Natural killer cell (primary cell): ENCODE measurements at regions not wholly inside any gene's neighbourhood (a gene's known extent, or its start where the extent isn't known, plus 50 kb on each side); places are given as distances from the start of the nearest gene placed in this dataset.

Source experiments
- ATAC-seq, 3 donors: fragments of 150-1000 bp in 2 of 3; fragments of 200-7000 bp in 1 of 3; cut with Tn5 transposase; 1 replicate in 1 of 3; 2 replicates in 2 of 3; pipeline ENCODE4 v1.10.0; 2021; ENCODE audit warnings: mild to moderate bottlenecking in 2 of 3, moderate library complexity in 2 of 3
- DNase-seq, 2 donors: peaks; one replicate each; pipeline versions ENCODE4 v3.0.0 to v3.0.0-alpha.2; 2013 to 2021; ENCODE audit warnings: mixed read lengths in 1 of 2
- H3K27ac ChIP-seq: one replicate; pipeline ENCODE4 v1.5.1; 2013; ENCODE audit warnings: mild to moderate bottlenecking, low read length
- H3K27me3 ChIP-seq: one replicate; pipeline ENCODE4 v1.6.1; 2013; ENCODE audit warnings: low read length; ENCODE audit not compliant: control insufficient read depth, insufficient read depth
- H3K36me3 ChIP-seq: one replicate; pipeline ENCODE4 v1.6.1; 2013; ENCODE audit warnings: low read length; ENCODE audit not compliant: control insufficient read depth, insufficient read depth
- H3K4me1 ChIP-seq: one replicate; pipeline ENCODE4 v1.6.1; 2013; ENCODE audit warnings: low read length; ENCODE audit not compliant: control insufficient read depth, insufficient read depth
- H3K4me3 ChIP-seq: one replicate; pipeline ENCODE4 v1.5.1; 2013; ENCODE audit warnings: low read length
- H3K9me3 ChIP-seq: one replicate; pipeline ENCODE4 v1.6.1; 2013; ENCODE audit warnings: low read length; ENCODE audit not compliant: control insufficient read depth, insufficient read depth
- H3K27ac Mint-ChIP-seq, 2 donors: one replicate each; pipeline ENCODE4 v1.8.0; 2022; ENCODE audit warnings: mild to moderate bottlenecking in 2 of 2, mixed read lengths in 2 of 2, moderate library complexity in 1 of 2
- H3K27me3 Mint-ChIP-seq, 2 donors: one replicate each; pipeline ENCODE4 v1.8.0; 2022; ENCODE audit warnings: low read depth in 2 of 2, mixed read lengths in 2 of 2
- H3K36me3 Mint-ChIP-seq: one replicate; pipeline ENCODE4 v1.8.0; 2022; ENCODE audit warnings: mixed read lengths
- H3K4me1 Mint-ChIP-seq, 2 donors: one replicate each; pipeline ENCODE4 v1.8.0; 2022; ENCODE audit warnings: mixed read lengths in 2 of 2
- H3K4me3 Mint-ChIP-seq: one replicate; pipeline ENCODE4 v1.8.0; 2022; ENCODE audit warnings: mild to moderate bottlenecking, moderate library complexity, mixed read lengths
- H3K9me3 Mint-ChIP-seq, 2 donors: one replicate each; pipeline ENCODE4 v1.8.0; 2022; ENCODE audit warnings: mixed read lengths in 2 of 2
- WGBS: methylation state at CpG from one replicate; pipeline ENCODE4 v1.1.7; 2013; ENCODE audit warnings: missing lambda C conversion rate; ENCODE audit not compliant: insufficient coverage; 5-methylcytosine and 5-hydroxymethylcytosine counted together
- intact Hi-C: fragments of 100-400 bp; cut with micrococcal nuclease; formaldehyde crosslinking; loops from one replicate; pipeline ENCODE4 v1.14.2; 2022
- TF ChIP-seq, protein P1 (sequence below): fragments of 200-600 bp; IDR thresholded peaks from one replicate; pipeline ENCODE4 v1.8.0; 2022; ENCODE audit warnings: antibody characterized with exemption

GRCh38 chr4:129708784-129709183 is 612.8 kb downstream of the C4orf33 start:
- H3K9me3 Mint-ChIP-seq = peaks cover 5 to 8% of the 10 kb centered on the region in 2 donors
- H3K27me3 Mint-ChIP-seq = no peaks in the 10 kb centered on the region
- TF ChIP-seq, protein P1, sequence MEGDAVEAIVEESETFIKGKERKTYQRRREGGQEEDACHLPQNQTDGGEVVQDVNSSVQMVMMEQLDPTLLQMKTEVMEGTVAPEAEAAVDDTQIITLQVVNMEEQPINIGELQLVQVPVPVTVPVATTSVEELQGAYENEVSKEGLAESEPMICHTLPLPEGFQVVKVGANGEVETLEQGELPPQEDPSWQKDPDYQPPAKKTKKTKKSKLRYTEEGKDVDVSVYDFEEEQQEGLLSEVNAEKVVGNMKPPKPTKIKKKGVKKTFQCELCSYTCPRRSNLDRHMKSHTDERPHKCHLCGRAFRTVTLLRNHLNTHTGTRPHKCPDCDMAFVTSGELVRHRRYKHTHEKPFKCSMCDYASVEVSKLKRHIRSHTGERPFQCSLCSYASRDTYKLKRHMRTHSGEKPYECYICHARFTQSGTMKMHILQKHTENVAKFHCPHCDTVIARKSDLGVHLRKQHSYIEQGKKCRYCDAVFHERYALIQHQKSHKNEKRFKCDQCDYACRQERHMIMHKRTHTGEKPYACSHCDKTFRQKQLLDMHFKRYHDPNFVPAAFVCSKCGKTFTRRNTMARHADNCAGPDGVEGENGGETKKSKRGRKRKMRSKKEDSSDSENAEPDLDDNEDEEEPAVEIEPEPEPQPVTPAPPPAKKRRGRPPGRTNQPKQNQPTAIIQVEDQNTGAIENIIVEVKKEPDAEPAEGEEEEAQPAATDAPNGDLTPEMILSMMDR = no peak
- Histone ChIP-seq H3K36me3 (no peaks in the 10 kb centered on the region), H3K4me3 (no peak overlapping the region), H3K27me3 (no peaks in the 10 kb centered on the region), H3K27ac (no peak overlapping the region), H3K4me1 (no peaks in the 10 kb centered on the region), H3K9me3 (no peaks in the 10 kb centered on the region)
- no peaks in the 10 kb centered on the region for H3K4me1 Mint-ChIP-seq
- WGBS = 80% methylated on average over 3 of the region's 4 CpGs
- no peak overlapping the region for H3K27ac Mint-ChIP-seq
- intact Hi-C loops = no loop called here
- peaks cover 4% of the 10 kb centered on the region for H3K36me3 Mint-ChIP-seq
- DNase-seq = no peak
- ATAC-seq = no peak
- no peak overlapping the region for H3K4me3 Mint-ChIP-seq

- no peak overlapping the region for H3K27ac Mint-ChIP-seq
- 69% methylated on average over 1 of the region's 1 CpG for WGBS
These were observed 642.2 kb downstream of the C4orf33 start for GRCh38 chr4:129738175-129738574.

DNA sequence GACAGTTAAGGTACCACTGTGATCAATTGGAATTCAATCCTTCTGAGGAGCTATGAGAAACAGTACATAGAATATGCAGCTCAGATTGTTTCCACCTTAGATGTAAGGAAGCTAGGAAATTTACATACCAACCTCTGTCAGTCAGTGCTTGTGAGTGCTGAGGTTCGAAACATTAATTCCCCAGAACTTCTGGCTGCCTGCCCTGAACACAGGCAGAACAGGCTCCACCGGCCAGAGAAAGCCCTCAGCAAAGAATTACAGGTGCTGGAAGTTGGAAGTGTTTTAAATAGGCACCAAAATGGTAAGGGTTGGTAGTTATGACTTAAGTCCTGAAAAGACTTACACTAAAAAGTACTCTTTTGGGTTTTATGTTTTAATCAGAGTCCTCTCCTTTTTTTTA is 651.8 kb downstream of the C4orf33 start:
- Mint-ChIP-seq H3K4me3 (no peak overlapping the region), H3K9me3 (peaks cover 9% of the 10 kb centered on the region in 2 donors), H3K27ac (no peak overlapping the region), H3K27me3 (no peaks in the 10 kb centered on the region), H3K4me1 (no peaks in the 10 kb centered on the region), H3K36me3 (no peaks in the 10 kb centered on the region)
- WGBS = 78% methylated on average over 2 of the region's 2 CpGs
- H3K4me3 ChIP-seq = no peak overlapping the region
- TF ChIP-seq, protein P1 = no peak
- no peaks in the 10 kb centered on the region for H3K36me3 ChIP-seq
- H3K4me1 ChIP-seq = no peaks in the 10 kb centered on the region
- no peaks in the 10 kb centered on the region for H3K27me3 ChIP-seq
- intact Hi-C loops = no loop called here
- ATAC-seq (no peak), DNase-seq (no peak)
- no peak overlapping the region for H3K27ac ChIP-seq
- H3K9me3 ChIP-seq = no peaks in the 10 kb centered on the region

More at GRCh38 chr4:129738175-129738574, 642.2 kb downstream of the C4orf33 start:
- ATAC-seq (no peak), DNase-seq (no peak)
- Histone ChIP-seq H3K4me1 (no peaks in the 10 kb centered on the region), H3K4me3 (no peak overlapping the region), H3K27ac (no peak overlapping the region), H3K9me3 (no peaks in the 10 kb centered on the region), H3K36me3 (no peaks in the 10 kb centered on the region), H3K27me3 (no peaks in the 10 kb centered on the region)
- peaks cover 6 to 12% of the 10 kb centered on the region in 2 donors for H3K9me3 Mint-ChIP-seq
- intact Hi-C loops = no loop called here
- no peaks in the 10 kb centered on the region for H3K27me3 Mint-ChIP-seq
- TF ChIP-seq, protein P1 = no peak
- no peak overlapping the region for H3K4me3 Mint-ChIP-seq
- H3K4me1 Mint-ChIP-seq = no peaks in the 10 kb centered on the region
- H3K36me3 Mint-ChIP-seq = no peaks in the 10 kb centered on the region

DNA sequence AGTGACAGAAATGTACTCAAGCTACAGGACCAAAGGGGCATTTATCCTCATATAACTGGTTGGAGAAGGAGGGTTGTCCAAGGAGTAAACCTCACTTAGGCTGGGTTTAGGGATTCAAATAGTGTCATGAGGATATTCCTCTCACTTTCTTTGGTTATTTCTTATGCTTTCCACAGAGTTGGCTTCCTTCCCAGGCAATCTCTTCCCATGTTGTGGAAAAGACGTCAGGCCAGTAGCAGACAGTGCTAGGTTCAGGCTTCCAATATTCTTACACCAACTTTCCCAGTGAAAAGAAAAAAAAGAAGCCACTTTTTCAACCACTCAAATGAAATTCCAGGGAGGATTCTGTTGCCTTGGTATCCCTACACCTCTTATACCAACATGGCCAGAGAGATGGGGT is 653.0 kb downstream of the C4orf33 start:
- H3K9me3 Mint-ChIP-seq = peaks cover 8 to 9% of the 10 kb centered on the region in 2 donors
- Histone ChIP-seq H3K4me3 (no peak overlapping the region), H3K36me3 (no peaks in the 10 kb centered on the region), H3K9me3 (no peaks in the 10 kb centered on the region), H3K27me3 (no peaks in the 10 kb centered on the region), H3K27ac (no peak overlapping the region), H3K4me1 (no peaks in the 10 kb centered on the region)
- ATAC-seq (no peak), DNase-seq (no peak)
- WGBS = 93% methylated on average over 1 of the region's 1 CpG
- no peak overlapping the region for H3K4me3 Mint-ChIP-seq
- TF ChIP-seq, protein P1 = no peak
- H3K36me3 Mint-ChIP-seq = no peaks in the 10 kb centered on the region
- no peaks in the 10 kb centered on the region for H3K4me1 Mint-ChIP-seq
- no peak overlapping the region for H3K27ac Mint-ChIP-seq
- intact Hi-C loops = no loop called here
- H3K27me3 Mint-ChIP-seq = no peaks in the 10 kb centered on the region
